ENCODE measurements at regions not wholly inside any gene's neighbourhood (a gene's known extent, or its start where the extent isn't known, plus 50 kb on each side); places are given as distances from the start of the nearest gene placed in this dataset.
A peak's percentile ranks its signal among the peaks of the same experiment; 100 is the strongest.

- no peak for DNase-seq
Observed at GRCh38 chr6:43951756-43952675, 175.2 kb downstream of the MRPL14 start.

DNA sequence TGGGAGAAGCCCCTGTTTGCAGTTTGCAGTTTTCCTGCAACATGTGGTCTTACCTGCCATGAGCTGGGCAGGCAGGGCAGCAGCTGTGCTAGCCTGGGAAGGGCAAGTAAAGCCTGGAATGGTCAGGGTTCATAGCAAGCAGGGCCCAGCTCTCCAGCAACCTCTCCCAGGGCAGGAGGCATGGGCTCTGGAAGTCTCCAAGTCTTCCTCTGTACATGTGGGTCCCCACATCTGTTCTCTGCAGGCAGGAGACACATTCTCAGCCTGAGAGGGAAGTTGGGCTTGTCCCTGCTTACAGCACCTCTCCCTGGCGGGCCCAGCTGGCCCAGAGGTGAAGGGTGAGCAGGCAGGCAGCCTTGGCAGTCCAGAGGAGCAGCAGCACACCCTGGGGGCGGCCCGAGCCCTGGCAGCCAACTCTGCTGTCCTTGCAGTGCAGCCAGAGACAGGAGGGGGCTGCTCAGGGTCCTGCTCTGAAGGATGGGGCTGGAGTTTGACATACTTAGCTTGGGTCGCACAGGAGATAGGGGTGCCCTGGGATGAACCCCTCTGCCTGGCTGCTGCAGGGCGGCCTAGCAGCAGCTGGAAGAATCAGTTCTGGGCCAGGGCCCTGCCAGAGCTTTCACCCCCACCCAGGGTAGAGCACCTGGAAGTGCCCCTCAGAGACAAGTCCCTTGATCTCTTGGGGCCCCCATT, 176.0 kb downstream of the MRPL14 start:
- DNase-seq, result peak in 3 of 56 donors; percentile 13 to 19 (median 15)

DNA sequence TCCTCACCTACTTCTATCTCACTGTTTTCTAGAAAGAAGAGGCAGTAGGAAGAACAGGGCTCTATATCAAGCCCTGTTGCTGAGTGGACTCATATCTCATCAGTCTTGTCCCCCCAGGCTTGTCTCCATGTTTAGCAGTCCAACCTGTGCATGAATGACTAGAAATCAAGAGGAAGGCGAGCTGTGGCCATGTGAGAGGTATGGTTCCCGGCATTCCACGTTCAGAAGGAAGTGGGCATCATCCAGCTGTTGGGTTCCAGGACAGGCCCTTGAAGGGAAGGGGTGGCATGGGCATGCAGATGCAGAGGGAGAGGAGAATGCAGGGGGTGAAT, 176.6 kb downstream of the MRPL14 start:
- no peak for DNase-seq

GRCh38 chr6:43950051-43950605, 177.1 kb downstream of the MRPL14 start:
- no peak for DNase-seq

GRCh38 chr6:43949551-43949991, 177.7 kb downstream of the MRPL14 start:
- DNase-seq, result no peak

DNA sequence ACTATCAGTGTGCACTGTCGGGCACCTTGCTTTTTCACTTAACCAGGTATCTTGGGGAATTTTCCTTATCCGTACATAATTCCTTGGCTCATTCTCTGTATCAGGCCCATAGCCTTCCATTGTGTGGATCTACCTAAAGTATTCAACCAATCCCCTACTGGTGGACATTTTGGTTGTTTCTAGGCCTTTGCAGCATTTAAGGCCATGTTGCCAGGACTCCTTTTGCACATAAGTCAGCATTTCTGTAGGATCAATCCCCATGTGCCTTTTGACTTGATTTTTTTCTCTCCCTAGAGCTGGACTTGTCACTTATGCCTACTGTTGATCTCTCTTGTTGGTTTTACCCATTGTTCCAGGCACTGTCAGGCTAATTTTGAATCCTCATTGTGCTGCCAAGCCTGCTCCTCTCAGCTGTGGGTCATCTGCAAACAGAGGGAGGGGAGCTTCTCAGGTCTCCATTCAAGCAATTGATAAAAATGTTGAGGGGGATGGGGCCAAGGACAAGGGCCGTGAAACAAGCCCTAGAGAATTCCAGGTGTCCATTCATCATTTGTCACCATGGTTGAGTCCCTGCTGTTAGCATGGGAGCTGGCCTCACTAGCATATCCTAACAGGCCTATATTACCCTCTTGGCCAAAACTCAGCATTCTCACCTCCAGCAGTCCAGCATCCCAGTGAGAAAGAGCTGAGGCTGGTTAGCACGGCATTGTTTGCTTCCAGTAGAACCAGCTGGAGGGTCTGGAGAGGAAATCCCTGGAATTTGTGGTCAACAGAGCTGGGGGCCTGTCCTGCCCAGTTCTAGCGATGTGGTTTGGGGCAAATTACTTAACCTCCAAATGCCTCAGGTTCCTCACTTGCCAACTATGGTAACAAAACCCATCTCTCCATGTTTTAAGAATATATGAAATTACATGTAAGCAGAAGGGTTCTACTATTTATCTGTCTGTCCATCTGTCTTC, 178.4 kb downstream of the MRPL14 start:
- no peak for DNase-seq

DNA sequence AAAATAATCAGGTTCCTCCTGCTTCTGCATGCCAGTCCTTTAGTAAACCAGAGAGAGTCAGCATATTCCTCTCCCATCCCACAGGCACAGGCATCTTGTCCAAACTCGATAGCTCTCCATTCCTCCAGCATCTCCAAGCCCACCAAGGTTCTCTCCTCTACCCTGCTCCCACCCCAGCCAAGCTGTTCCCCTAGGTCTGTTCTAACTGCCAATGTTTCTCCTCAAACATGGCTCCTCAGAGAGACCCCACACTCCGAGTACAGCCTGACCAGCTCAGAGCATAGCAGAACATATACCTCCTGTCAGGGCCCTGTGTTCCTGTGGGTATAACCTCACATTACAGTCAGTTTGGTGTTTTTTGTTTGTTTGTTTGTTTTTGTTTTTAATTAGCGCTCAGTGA, 177.8 kb downstream of the VEGFA start:
- DNase-seq, result no peak

DNA sequence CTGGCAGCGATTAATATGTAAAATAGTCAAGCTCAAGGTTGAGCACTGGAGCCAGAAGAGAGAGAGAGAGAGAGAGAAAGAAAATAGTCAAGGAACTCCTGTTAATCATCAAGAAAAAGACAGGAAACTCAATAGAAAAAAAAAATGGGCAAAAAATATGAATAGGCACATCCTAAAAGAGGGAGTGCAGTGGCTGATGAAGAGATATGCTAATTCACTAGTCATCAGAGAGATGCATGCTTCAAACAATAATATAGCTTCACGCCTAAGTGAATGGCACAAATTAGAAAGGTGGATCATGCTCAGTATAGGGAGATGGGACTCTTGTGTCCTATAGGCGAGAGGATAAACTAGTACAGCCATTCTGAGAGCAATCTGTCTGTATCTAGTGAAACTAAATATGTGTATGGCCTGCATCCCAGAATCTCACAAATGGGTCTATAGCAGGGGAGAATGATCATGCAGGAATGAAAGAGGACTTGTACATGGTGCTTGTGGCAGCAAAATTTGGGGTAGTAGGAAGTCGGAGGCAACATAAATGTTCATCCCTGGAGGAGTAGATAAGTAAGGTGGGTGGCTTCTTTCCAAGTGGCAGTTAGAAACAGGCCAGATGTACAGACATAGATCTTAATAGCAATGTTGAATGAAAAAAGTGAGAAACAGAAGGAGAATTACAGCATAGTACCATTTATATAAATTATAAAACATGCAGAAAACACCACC, 176.8 kb downstream of the VEGFA start:
- no peak for DNase-seq

DNA sequence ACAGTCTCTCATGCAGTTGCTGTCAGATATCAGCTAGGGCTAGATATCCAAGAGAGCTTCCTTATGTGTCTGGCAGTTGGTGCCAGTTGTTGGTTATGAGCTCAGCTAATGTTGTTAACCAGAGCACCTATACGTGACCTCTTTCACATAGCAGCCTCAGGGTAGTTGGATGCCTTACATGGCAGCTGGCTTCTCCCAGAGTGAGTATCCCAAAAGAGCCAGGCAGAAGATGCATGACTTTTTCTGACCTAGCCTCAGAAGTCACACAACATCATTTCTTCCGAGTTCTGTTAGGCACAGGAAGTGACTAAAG, 175.7 kb downstream of the VEGFA start:
- no peak for DNase-seq

DNA sequence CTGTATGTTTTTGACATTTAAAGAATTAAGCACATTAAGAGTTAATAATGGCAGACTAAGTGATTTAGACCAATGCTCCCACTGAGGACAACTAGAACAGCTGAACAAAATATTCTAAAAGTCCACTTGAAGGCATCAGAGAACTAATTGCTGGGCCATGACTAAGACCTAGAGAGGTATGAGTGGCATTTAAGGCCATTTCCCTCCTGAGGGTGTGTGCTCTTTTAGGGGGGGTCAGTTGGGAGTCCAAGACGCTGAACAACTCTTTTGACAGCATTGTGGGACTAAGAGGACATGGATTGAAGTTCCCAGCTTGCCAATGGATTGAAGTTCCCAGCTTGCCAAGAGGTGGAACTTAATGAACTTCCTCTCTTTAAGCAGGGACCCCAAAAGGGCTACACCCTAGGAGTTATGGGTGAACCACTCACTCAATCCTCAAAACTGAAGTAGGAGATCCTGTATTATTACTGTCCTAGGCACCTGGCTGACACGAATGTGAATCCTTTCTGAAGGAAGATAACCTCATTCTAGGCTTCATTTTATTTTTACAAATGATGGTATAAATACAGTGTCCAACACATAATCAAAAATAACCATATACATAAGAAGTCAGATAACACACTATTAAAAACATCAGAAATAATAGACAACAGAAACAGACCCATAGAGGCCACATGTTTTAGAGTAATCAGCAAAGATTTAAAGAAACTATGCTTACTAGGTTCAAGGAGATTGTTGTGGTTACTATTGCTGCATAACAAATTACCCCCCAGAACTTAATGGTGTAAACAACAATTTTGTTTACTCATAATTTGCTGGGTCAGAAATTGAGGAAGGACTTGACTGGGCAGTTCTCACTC, 175.1 kb downstream of the VEGFA start:
- DNase-seq, result no peak

- DNase-seq, result no peak
Observed at GRCh38 chr6:43943781-43944250, 173.8 kb downstream of the VEGFA start.

DNA sequence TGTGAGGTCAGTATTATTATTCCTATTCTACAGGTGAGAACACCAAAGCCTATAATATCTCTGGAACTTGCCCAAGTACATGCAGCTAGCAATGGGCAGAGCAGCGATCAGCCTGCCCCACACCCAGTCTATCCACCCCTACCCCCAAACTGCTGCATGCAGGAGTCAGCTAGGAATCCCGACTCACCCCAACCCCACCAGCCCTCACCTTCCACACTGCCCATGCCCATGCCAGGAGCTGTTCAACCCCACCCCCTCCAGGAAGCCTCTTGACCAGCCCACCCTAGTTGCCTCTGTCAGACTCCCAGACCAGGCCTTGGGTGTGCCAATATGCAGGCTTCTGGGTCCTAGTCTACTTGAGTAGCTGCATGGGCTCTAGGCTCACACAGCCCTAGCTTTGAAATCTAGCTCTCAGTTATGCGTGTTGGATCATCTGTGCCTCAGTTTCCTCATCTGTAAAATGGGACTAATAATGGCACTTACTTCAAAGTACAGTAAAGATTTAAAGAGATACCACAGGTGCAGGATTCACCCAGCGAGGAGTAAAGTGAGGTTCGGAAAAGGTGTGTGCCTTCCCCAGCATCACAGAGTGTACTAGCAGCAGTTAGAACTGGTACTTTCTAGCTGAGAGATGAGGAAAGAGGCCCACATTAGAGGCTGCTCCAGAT, 173.2 kb downstream of the VEGFA start:
- DNase-seq, result no peak

DNA sequence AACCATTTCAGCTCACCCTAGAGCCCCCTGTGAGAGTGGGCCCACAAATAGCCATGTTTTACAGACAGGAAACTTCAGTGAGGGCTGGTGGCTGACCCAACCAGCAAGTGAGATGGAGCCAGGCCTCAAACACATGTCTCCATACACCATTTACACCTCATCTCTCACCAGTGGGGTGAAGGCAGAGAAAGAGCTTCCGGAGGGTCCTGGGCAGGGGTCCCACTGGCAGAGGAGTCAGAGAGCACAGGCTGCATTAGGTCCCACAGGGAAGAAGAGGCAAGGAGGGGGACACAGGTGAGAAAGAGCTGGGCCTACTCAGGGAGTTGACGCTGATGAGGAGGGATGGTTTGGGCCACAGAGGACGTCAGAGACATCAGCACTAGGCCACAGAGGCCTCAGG, 172.6 kb downstream of the VEGFA start:
- DNase-seq, result no peak

DNA sequence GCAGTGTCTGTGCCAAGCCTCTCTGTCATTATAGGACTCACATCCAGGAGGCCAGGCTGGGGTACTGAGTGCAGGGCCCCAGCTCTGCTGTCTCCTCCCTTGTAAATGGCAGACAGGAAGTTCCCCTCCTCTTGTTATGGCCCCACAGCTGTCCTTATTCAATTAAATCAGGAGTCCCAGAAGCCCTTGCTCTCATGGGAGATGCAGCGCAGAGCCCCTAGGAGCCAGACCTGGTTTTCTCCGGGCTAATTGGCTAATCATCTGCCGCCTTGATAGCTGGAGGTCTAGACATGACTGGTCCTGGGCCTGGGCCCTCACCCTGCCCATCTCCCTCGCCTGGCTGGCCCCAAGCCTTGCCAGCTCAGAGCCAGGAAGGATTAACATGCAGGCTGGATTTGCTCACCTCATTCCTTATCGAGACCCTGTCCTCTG, 172.0 kb downstream of the VEGFA start:
- no peak for DNase-seq

GRCh38 chr6:43941174-43941573, 171.2 kb downstream of the VEGFA start:
- no peak for DNase-seq

GRCh38 chr6:43940393-43941087, 170.5 kb downstream of the VEGFA start:
- no peak for DNase-seq

- no peak for DNase-seq
Observed at GRCh38 chr6:43940071-43940392, 170.0 kb downstream of the VEGFA start.

- DNase-seq, result no peak
Observed at GRCh38 chr6:43939281-43940070, 169.5 kb downstream of the VEGFA start.
